22Rv1 (cell line): ENCODE measurements at regions not wholly inside any gene's neighbourhood (a gene's known extent, or its start where the extent isn't known, plus 50 kb on each side); places are given as distances from the start of the nearest gene placed in this dataset.

Experiments
- CTCF ChIP-seq: fragments of 450-650 bp; IDR thresholded peaks from 2 replicates; pipeline ENCODE4 v1.5.1; 2017; ENCODE audit warnings: mild to moderate bottlenecking
- ZFX ChIP-seq: fragments of 450-650 bp; IDR thresholded peaks from 2 replicates; pipeline ENCODE4 v1.6.1; 2017; ENCODE audit warnings: antibody characterized with exemption, borderline replicate concordance

- no peak for TF ChIP-seq CTCF
- no peak for TF ChIP-seq ZFX
These were observed 180.3 kb upstream of the ZNF217 start for GRCh38 chr20:53773792-53774401.
